Stimulated activated naive CD8-positive, alpha-beta T cell treated with anti-CD3 and anti-CD28 coated beads, Interleukin-15, amount 100 ng/mL, for 72 hours (primary cell): ENCODE measurements at regions not wholly inside any gene's neighbourhood (a gene's known extent, or its start where the extent isn't known, plus 50 kb on each side); places are given as distances from the start of the nearest gene placed in this dataset.

Source experiments
- ATAC-seq: fragments of 150-1000 bp; cut with Tn5 transposase; 2 replicates; pipeline ENCODE4 v1.10.0; 2021; ENCODE audit warnings: mild to moderate bottlenecking, moderate library complexity
- DNase-seq, 2 donors: peaks; one replicate each; pipeline ENCODE4 v3.0.0; 2021 to 2022
- H3K27ac Mint-ChIP-seq, 2 donors: one replicate each; pipeline ENCODE4 v1.8.0; 2022; ENCODE audit warnings: mild to moderate bottlenecking in 2 of 2, mixed read lengths in 2 of 2, moderate library complexity in 2 of 2
- H3K27me3 Mint-ChIP-seq: one replicate; pipeline ENCODE4 v1.8.0; 2022; ENCODE audit warnings: mixed read lengths
- H3K4me1 Mint-ChIP-seq: one replicate; pipeline ENCODE4 v1.8.0; 2022; ENCODE audit warnings: mild to moderate bottlenecking, mixed read lengths
- H3K4me3 Mint-ChIP-seq, 2 donors: one replicate each; pipeline ENCODE4 v1.8.0; 2022; ENCODE audit warnings: mild to moderate bottlenecking in 2 of 2, mixed read lengths in 2 of 2, moderate library complexity in 1 of 2
- H3K9me3 Mint-ChIP-seq, 2 donors: one replicate each; pipeline ENCODE4 v1.8.0; 2022; ENCODE audit warnings: mixed read lengths in 2 of 2

- no peaks in the 10 kb centered on the region for H3K4me1 Mint-ChIP-seq
- no peak overlapping the region for H3K27ac Mint-ChIP-seq
- H3K4me3 Mint-ChIP-seq, result no peak overlapping the region
- H3K27me3 Mint-ChIP-seq, result no peaks in the 10 kb centered on the region
- DNase-seq (no peak), ATAC-seq (no peak)
- peaks cover 0 to under 1% of the 10 kb centered on the region in 2 donors for H3K9me3 Mint-ChIP-seq
Measured at GRCh38 chr5:113984928-113985327, 376.9 kb upstream of the KCNN2 start.

GRCh38 chr5:113985505-113985904 lies 376.4 kb upstream of the KCNN2 start:
- Mint-ChIP-seq H3K27ac (no peak overlapping the region), H3K4me3 (no peak overlapping the region), H3K4me1 (no peaks in the 10 kb centered on the region), H3K9me3 (no peaks in the 10 kb centered on the region), H3K27me3 (no peaks in the 10 kb centered on the region)
- no peak for ATAC-seq
- no peak for DNase-seq

- H3K27me3 Mint-ChIP-seq, result no peaks in the 10 kb centered on the region
- ATAC-seq (no peak), DNase-seq (no peak)
- no peaks in the 10 kb centered on the region for H3K4me1 Mint-ChIP-seq
- H3K9me3 Mint-ChIP-seq, result peaks cover 0 to 6% of the 10 kb centered on the region in 2 donors
- no peak overlapping the region for H3K27ac Mint-ChIP-seq
- no peak overlapping the region for H3K4me3 Mint-ChIP-seq
Measured at GRCh38 chr5:113989278-113989912, 372.5 kb upstream of the KCNN2 start.

- no peak overlapping the region for H3K27ac Mint-ChIP-seq
- no peaks in the 10 kb centered on the region for H3K4me1 Mint-ChIP-seq
- ATAC-seq (no peak), DNase-seq (no peak)
- H3K9me3 Mint-ChIP-seq, result peaks cover 0 to 10% of the 10 kb centered on the region in 2 donors
- H3K4me3 Mint-ChIP-seq, result no peak overlapping the region
- no peaks in the 10 kb centered on the region for H3K27me3 Mint-ChIP-seq
Measured at GRCh38 chr5:113989913-113990305, 372.0 kb upstream of the KCNN2 start.

GRCh38 chr5:114001076-114001475 lies 360.8 kb upstream of the KCNN2 start:
- H3K27ac Mint-ChIP-seq, result no peak overlapping the region
- no peaks in the 10 kb centered on the region for H3K9me3 Mint-ChIP-seq
- H3K4me1 Mint-ChIP-seq, result no peaks in the 10 kb centered on the region
- ATAC-seq (no peak), DNase-seq (no peak)
- H3K27me3 Mint-ChIP-seq, result no peaks in the 10 kb centered on the region
- H3K4me3 Mint-ChIP-seq, result no peak overlapping the region

GRCh38 chr5:114006582-114006981 lies 355.3 kb upstream of the KCNN2 start:
- Mint-ChIP-seq H3K27me3 (no peaks in the 10 kb centered on the region), H3K27ac (no peak overlapping the region), H3K4me1 (no peaks in the 10 kb centered on the region), H3K9me3 (no peaks in the 10 kb centered on the region), H3K4me3 (no peak overlapping the region)
- DNase-seq (no peak), ATAC-seq (no peak)

- no peak overlapping the region for H3K27ac Mint-ChIP-seq
- no peaks in the 10 kb centered on the region for H3K9me3 Mint-ChIP-seq
- ATAC-seq (no peak), DNase-seq (no peak)
- H3K4me3 Mint-ChIP-seq, result no peak overlapping the region
- no peaks in the 10 kb centered on the region for H3K27me3 Mint-ChIP-seq
- no peaks in the 10 kb centered on the region for H3K4me1 Mint-ChIP-seq
Measured at GRCh38 chr5:114007678-114008077, 354.2 kb upstream of the KCNN2 start.

GRCh38 chr5:114010362-114010761 lies 351.5 kb upstream of the KCNN2 start:
- DNase-seq (no peak), ATAC-seq (no peak)
- Mint-ChIP-seq H3K9me3 (no peaks in the 10 kb centered on the region), H3K27me3 (no peaks in the 10 kb centered on the region), H3K4me1 (no peaks in the 10 kb centered on the region), H3K4me3 (no peak overlapping the region), H3K27ac (no peak overlapping the region)

GRCh38 chr5:114018186-114018585 lies 343.7 kb upstream of the KCNN2 start:
- Mint-ChIP-seq H3K4me3 (no peak overlapping the region), H3K27me3 (no peaks in the 10 kb centered on the region), H3K27ac (no peak overlapping the region), H3K9me3 (peaks cover 9 to 14% of the 10 kb centered on the region in 2 donors), H3K4me1 (no peaks in the 10 kb centered on the region)
- no peak for DNase-seq
- ATAC-seq, result no peak

- Mint-ChIP-seq H3K9me3 (peaks cover 23 to 36% of the 10 kb centered on the region in 2 donors), H3K4me3 (no peak overlapping the region), H3K4me1 (no peaks in the 10 kb centered on the region), H3K27ac (no peak overlapping the region), H3K27me3 (no peaks in the 10 kb centered on the region)
- DNase-seq (no peak), ATAC-seq (no peak)
Measured at GRCh38 chr5:114038756-114039155, 323.1 kb upstream of the KCNN2 start.

- H3K27me3 Mint-ChIP-seq, result peaks cover 19% of the 10 kb centered on the region
- H3K9me3 Mint-ChIP-seq, result peaks cover 0 to 5% of the 10 kb centered on the region in 2 donors
- no peak overlapping the region for H3K4me3 Mint-ChIP-seq
- H3K4me1 Mint-ChIP-seq, result no peaks in the 10 kb centered on the region
- DNase-seq, result no peak
- ATAC-seq, result no peak
- no peak overlapping the region for H3K27ac Mint-ChIP-seq
Measured at GRCh38 chr5:114050087-114050486, 311.8 kb upstream of the KCNN2 start.

- H3K4me3 Mint-ChIP-seq, result no peak overlapping the region
- H3K4me1 Mint-ChIP-seq, result no peaks in the 10 kb centered on the region
- no peaks in the 10 kb centered on the region for H3K9me3 Mint-ChIP-seq
- H3K27ac Mint-ChIP-seq, result no peak overlapping the region
- ATAC-seq (no peak), DNase-seq (no peak)
- H3K27me3 Mint-ChIP-seq, result peaks cover 48% of the 10 kb centered on the region
Measured at GRCh38 chr5:114053372-114053771, 308.5 kb upstream of the KCNN2 start.

GRCh38 chr5:114054594-114054993 lies 307.3 kb upstream of the KCNN2 start:
- Mint-ChIP-seq H3K4me1 (no peaks in the 10 kb centered on the region), H3K4me3 (no peak overlapping the region), H3K27ac (no peak overlapping the region), H3K9me3 (peaks cover 0 to 7% of the 10 kb centered on the region in 2 donors), H3K27me3 (peaks cover 55% of the 10 kb centered on the region)
- DNase-seq, result no peak
- ATAC-seq, result no peak

- H3K4me3 Mint-ChIP-seq, result no peak overlapping the region
- no peak for DNase-seq
- H3K9me3 Mint-ChIP-seq, result peaks cover 0 to 7% of the 10 kb centered on the region in 2 donors
- no peak for ATAC-seq
- no peak overlapping the region for H3K27ac Mint-ChIP-seq
- H3K4me1 Mint-ChIP-seq, result no peaks in the 10 kb centered on the region
- peaks cover 55% of the 10 kb centered on the region for H3K27me3 Mint-ChIP-seq
Measured at GRCh38 chr5:114055318-114056184, 306.3 kb upstream of the KCNN2 start.

GRCh38 chr5:114056185-114056538 lies 305.7 kb upstream of the KCNN2 start:
- Mint-ChIP-seq H3K4me1 (no peaks in the 10 kb centered on the region), H3K27me3 (peaks cover 55% of the 10 kb centered on the region), H3K9me3 (peaks cover 0 to 7% of the 10 kb centered on the region in 2 donors), H3K27ac (no peak overlapping the region), H3K4me3 (no peak overlapping the region)
- DNase-seq, result no peak
- ATAC-seq, result no peak

GRCh38 chr5:114060866-114061265 lies 301.0 kb upstream of the KCNN2 start:
- DNase-seq, result no peak
- Mint-ChIP-seq H3K4me1 (no peaks in the 10 kb centered on the region), H3K4me3 (no peak overlapping the region), H3K9me3 (peaks cover 0 to 7% of the 10 kb centered on the region in 2 donors), H3K27ac (no peak overlapping the region), H3K27me3 (peaks cover 28% of the 10 kb centered on the region)
- no peak for ATAC-seq
